ENCODE measurements at regions not wholly inside any gene's neighbourhood (a gene's known extent, or its start where the extent isn't known, plus 50 kb on each side); places are given as distances from the start of the nearest gene placed in this dataset.
"Not testable (repeated sequence)": the region's sequence is repeated elsewhere in the genome, so short reads cannot be mapped to it uniquely, and the experiment has no call there.

DNA sequence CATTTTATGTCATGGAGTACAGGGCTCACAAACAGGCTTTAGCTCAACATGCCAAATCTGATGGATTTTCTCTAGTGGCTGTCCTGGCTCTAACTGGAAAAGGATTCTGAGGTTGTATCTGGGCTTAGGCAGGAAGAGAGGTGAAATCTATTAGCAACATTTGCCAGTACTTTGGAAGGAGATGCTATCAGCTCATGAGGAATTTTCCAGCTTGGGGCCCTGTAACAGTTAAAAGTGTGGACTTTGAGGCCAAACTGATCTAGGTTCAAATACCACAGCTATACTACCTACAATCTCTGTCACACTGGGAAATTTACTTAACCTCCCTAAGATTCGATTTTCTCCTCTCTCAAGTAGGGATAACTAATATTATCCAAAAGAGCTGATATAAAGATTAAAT lies 119.0 kb upstream of the HCCS start:
- no peak overlapping the region for H3K4me3 ChIP-seq (ENCODE audit: low read length, poor library complexity, severe bottlenecking)
- no peaks in the 10 kb centered on the region for H3K36me3 ChIP-seq (ENCODE audit: insufficient read depth, low read length)
- no peak for TF ChIP-seq EZH2phosphoT487 (IDR thresholded peaks at IDR 0.05; ENCODE audit: borderline replicate concordance)
- TF ChIP-seq, protein P1, sequence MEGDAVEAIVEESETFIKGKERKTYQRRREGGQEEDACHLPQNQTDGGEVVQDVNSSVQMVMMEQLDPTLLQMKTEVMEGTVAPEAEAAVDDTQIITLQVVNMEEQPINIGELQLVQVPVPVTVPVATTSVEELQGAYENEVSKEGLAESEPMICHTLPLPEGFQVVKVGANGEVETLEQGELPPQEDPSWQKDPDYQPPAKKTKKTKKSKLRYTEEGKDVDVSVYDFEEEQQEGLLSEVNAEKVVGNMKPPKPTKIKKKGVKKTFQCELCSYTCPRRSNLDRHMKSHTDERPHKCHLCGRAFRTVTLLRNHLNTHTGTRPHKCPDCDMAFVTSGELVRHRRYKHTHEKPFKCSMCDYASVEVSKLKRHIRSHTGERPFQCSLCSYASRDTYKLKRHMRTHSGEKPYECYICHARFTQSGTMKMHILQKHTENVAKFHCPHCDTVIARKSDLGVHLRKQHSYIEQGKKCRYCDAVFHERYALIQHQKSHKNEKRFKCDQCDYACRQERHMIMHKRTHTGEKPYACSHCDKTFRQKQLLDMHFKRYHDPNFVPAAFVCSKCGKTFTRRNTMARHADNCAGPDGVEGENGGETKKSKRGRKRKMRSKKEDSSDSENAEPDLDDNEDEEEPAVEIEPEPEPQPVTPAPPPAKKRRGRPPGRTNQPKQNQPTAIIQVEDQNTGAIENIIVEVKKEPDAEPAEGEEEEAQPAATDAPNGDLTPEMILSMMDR (conservative IDR thresholded peaks at IDR 0.05; ENCODE audit: low read length) = no peak
- H3K4me1 ChIP-seq (ENCODE audit: insufficient read depth, low read length, poor library complexity, severe bottlenecking) = no peaks in the 10 kb centered on the region
- no peaks in the 10 kb centered on the region for H3K9me3 ChIP-seq (ENCODE audit: insufficient read depth, low read depth, low read length)
- no peaks in the 10 kb centered on the region for H3F3A ChIP-seq (ENCODE audit: low read depth)
- H2AFZ ChIP-seq (ENCODE audit: low read length) = no peak overlapping the region
- H4K20me1 ChIP-seq (ENCODE audit: insufficient read depth, low read length, poor library complexity, severe bottlenecking) = no peaks in the 10 kb centered on the region
- no peaks in the 10 kb centered on the region for H3K9me2 ChIP-seq (replicated peaks; ENCODE audit: low read depth, low read length)
- no peak overlapping the region for H3K9ac ChIP-seq (ENCODE audit: low read depth, low read length, poor library complexity, severe bottlenecking)
- no peaks in the 10 kb centered on the region for H3K79me2 ChIP-seq (ENCODE audit: insufficient read depth, low read length)
- no peak overlapping the region for H3K4me2 ChIP-seq (ENCODE audit: low read depth, low read length, poor library complexity, severe bottlenecking)
- H3K27me3 ChIP-seq (ENCODE audit: insufficient read depth, low read length, poor library complexity, severe bottlenecking) = no peaks in the 10 kb centered on the region

DNA sequence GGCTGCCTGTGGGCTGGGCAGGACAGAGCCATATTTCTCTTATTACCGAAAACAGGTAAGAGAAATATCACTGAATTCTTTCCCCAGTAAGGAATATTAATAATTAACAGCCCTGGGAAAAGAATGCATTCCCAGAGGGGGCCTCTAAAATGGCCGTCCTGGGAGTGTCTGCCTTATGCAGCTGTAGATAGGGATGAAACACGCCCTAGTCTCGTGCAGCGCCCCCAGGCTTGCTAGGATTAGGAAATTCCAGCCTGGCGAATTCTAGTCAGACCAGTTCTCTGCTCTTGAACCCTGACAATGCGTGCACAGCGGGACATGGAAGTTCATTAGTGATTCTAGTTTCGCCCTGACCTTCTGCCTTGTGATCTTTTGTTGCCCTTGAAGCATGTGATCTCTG lies 104.1 kb upstream of the HCCS start:
- not testable (repeated sequence) for H2AFZ ChIP-seq (ENCODE audit: low read length); H3K27me3 ChIP-seq (ENCODE audit: insufficient read depth, low read length, poor library complexity, severe bottlenecking); H4K20me1 ChIP-seq (ENCODE audit: insufficient read depth, low read length, poor library complexity, severe bottlenecking); H3K9me3 ChIP-seq (ENCODE audit: insufficient read depth, low read depth, low read length); H3K4me3 ChIP-seq (ENCODE audit: low read length, poor library complexity, severe bottlenecking); H3K36me3 ChIP-seq (ENCODE audit: insufficient read depth, low read length); H3K79me2 ChIP-seq (ENCODE audit: insufficient read depth, low read length); H3K9ac ChIP-seq (ENCODE audit: low read depth, low read length, poor library complexity, severe bottlenecking); H3F3A ChIP-seq (ENCODE audit: low read depth); H3K9me2 ChIP-seq (replicated peaks; ENCODE audit: low read depth, low read length); H3K4me1 ChIP-seq (ENCODE audit: insufficient read depth, low read length, poor library complexity, severe bottlenecking); H3K4me2 ChIP-seq (ENCODE audit: low read depth, low read length, poor library complexity, severe bottlenecking)

DNA sequence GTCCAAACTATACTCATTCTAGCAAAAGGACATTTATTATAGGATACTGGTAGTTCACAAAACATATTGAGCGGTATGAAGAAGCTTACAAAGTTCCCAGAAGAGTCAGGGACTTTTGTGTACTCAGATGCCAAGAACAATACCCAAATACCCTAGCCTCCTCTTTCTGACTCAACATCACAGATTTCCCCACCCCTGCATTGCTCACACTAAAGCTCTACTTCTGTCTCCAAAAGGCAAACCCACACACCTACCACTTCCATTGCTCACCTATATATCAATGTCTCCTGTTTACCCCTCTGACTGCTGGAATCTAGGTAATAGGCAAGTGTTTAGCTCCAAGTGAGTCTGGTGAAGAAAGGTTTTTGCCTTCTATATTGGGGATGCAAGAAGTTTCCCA lies 100.7 kb upstream of the HCCS start:
- H3K9ac ChIP-seq (ENCODE audit: low read depth, low read length, poor library complexity, severe bottlenecking) = no peak overlapping the region
- H3K4me1 ChIP-seq (ENCODE audit: insufficient read depth, low read length, poor library complexity, severe bottlenecking) = no peaks in the 10 kb centered on the region
- no peaks in the 10 kb centered on the region for H3K36me3 ChIP-seq (ENCODE audit: insufficient read depth, low read length)
- no peaks in the 10 kb centered on the region for H4K20me1 ChIP-seq (ENCODE audit: insufficient read depth, low read length, poor library complexity, severe bottlenecking)
- no peaks in the 10 kb centered on the region for H3K9me3 ChIP-seq (ENCODE audit: insufficient read depth, low read depth, low read length)
- no peaks in the 10 kb centered on the region for H3K9me2 ChIP-seq (replicated peaks; ENCODE audit: low read depth, low read length)
- no peak overlapping the region for H2AFZ ChIP-seq (ENCODE audit: low read length)
- TF ChIP-seq, protein P1 (conservative IDR thresholded peaks at IDR 0.05; ENCODE audit: low read length) = no peak
- no peak for TF ChIP-seq EZH2phosphoT487 (IDR thresholded peaks at IDR 0.05; ENCODE audit: borderline replicate concordance)
- H3K27me3 ChIP-seq (ENCODE audit: insufficient read depth, low read length, poor library complexity, severe bottlenecking) = no peaks in the 10 kb centered on the region
- H3K4me2 ChIP-seq (ENCODE audit: low read depth, low read length, poor library complexity, severe bottlenecking) = no peak overlapping the region
- H3K79me2 ChIP-seq (ENCODE audit: insufficient read depth, low read length) = no peaks in the 10 kb centered on the region
- no peak overlapping the region for H3K4me3 ChIP-seq (ENCODE audit: low read length, poor library complexity, severe bottlenecking)
- no peaks in the 10 kb centered on the region for H3F3A ChIP-seq (ENCODE audit: low read depth)

DNA sequence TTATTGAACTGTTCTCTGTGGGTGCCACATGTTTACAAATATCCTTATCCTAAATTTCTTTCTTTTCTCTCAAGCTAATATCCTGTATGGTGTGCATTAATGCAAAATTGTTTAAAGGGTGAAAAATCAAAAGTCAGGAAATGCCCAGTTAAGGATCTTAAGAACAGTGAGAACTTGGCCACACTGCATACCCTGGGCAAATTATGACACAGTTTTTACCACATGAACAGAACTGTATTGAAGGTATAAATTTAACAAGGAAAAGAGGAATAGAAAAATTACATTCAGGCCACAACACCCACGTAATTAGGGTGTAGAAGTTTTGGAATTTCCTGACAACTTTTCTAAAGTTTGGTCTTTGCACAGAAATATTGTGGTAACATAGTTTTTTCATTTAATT lies 94.4 kb upstream of the HCCS start:
- H3K4me2 ChIP-seq (ENCODE audit: low read depth, low read length, poor library complexity, severe bottlenecking) = no peak overlapping the region
- TF ChIP-seq EZH2phosphoT487 (IDR thresholded peaks at IDR 0.05; ENCODE audit: borderline replicate concordance) = no peak
- TF ChIP-seq, protein P1 (conservative IDR thresholded peaks at IDR 0.05; ENCODE audit: low read length) = no peak
- no peaks in the 10 kb centered on the region for H3K4me1 ChIP-seq (ENCODE audit: insufficient read depth, low read length, poor library complexity, severe bottlenecking)
- no peaks in the 10 kb centered on the region for H3F3A ChIP-seq (ENCODE audit: low read depth)
- H3K27me3 ChIP-seq (ENCODE audit: insufficient read depth, low read length, poor library complexity, severe bottlenecking) = no peaks in the 10 kb centered on the region
- no peaks in the 10 kb centered on the region for H3K9me2 ChIP-seq (replicated peaks; ENCODE audit: low read depth, low read length)
- H3K9ac ChIP-seq (ENCODE audit: low read depth, low read length, poor library complexity, severe bottlenecking) = no peak overlapping the region
- H3K36me3 ChIP-seq (ENCODE audit: insufficient read depth, low read length) = no peaks in the 10 kb centered on the region
- H4K20me1 ChIP-seq (ENCODE audit: insufficient read depth, low read length, poor library complexity, severe bottlenecking) = no peaks in the 10 kb centered on the region
- H2AFZ ChIP-seq (ENCODE audit: low read length) = no peak overlapping the region
- H3K4me3 ChIP-seq (ENCODE audit: low read length, poor library complexity, severe bottlenecking) = no peak overlapping the region
- H3K9me3 ChIP-seq (ENCODE audit: insufficient read depth, low read depth, low read length) = no peaks in the 10 kb centered on the region
- no peaks in the 10 kb centered on the region for H3K79me2 ChIP-seq (ENCODE audit: insufficient read depth, low read length)

DNA sequence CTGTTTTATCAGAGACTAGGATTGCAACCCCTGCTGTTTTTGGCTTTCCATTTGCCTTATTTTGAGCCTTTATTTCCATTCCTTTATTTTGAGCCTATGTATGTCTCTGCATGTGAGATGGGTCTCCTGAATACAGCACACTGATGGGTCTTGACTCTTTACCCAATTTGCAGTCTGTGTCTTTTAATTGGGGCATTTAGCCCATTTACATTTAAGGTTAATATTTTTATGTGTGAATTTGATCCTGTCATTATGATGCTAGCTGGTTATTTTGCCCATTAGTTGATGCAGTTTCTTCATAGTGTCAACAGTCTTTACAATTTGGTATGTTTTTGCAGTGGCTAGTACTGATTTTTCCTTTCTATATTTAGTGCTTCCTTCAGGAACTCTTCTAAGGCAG lies 88.5 kb upstream of the HCCS start:
- H3K9me3 ChIP-seq (ENCODE audit: insufficient read depth, low read depth, low read length); H4K20me1 ChIP-seq (ENCODE audit: insufficient read depth, low read length, poor library complexity, severe bottlenecking); H3K9ac ChIP-seq (ENCODE audit: low read depth, low read length, poor library complexity, severe bottlenecking); H3F3A ChIP-seq (ENCODE audit: low read depth); H3K36me3 ChIP-seq (ENCODE audit: insufficient read depth, low read length); H2AFZ ChIP-seq (ENCODE audit: low read length); H3K4me3 ChIP-seq (ENCODE audit: low read length, poor library complexity, severe bottlenecking); H3K27me3 ChIP-seq (ENCODE audit: insufficient read depth, low read length, poor library complexity, severe bottlenecking); H3K4me1 ChIP-seq (ENCODE audit: insufficient read depth, low read length, poor library complexity, severe bottlenecking); H3K4me2 ChIP-seq (ENCODE audit: low read depth, low read length, poor library complexity, severe bottlenecking); H3K9me2 ChIP-seq (replicated peaks; ENCODE audit: low read depth, low read length); H3K79me2 ChIP-seq (ENCODE audit: insufficient read depth, low read length): not testable (repeated sequence)
